HepG2 (cell line): ENCODE measurements at regions not wholly inside any gene's neighbourhood (a gene's known extent, or its start where the extent isn't known, plus 50 kb on each side); places are given as distances from the start of the nearest gene placed in this dataset.

Source experiments
- ATAC-seq: fragments of 200-7000 bp; cut with Tn5 transposase; 3 replicates; pipeline ENCODE4 v1.9.1; 2020; ENCODE audit warnings: mild to moderate bottlenecking, moderate library complexity
- BruUV-seq: library from RNA; stranded (reverse); fragments of 400-500 nt; replicated peaks from 2 replicates; lab custom pipeline; 2021; lab: Mats Ljungman, UMichigan
- CTCF ChIA-PET: fragments of 300-600 bp; formaldehyde crosslinking; extraction: SDS; loops from one replicate; lab custom pipeline; 2021; ENCODE audit warnings: low total read pairs, inconsistent platforms, low intra/inter-chr PET ratio; lab: Yijun Ruan, JAX
- POLR2A ChIA-PET: fragments of 350-600 bp; sonication (Branson Sonifier 250); formaldehyde crosslinking; loops from one replicate; lab custom pipeline; 2020; ENCODE audit warnings: antibody characterized with exemption, inconsistent platforms; lab: Yijun Ruan, JAX
- DNase-seq: peaks from one replicate; pipeline ENCODE4 v3.0.0-alpha.2; 2015; ENCODE audit warnings: low spot score
- FAIRE-seq: peaks from 3 replicates; lab custom pipeline; 2011; peaks lifted over from hg19 to GRCh38; lab: Jason Lieb, UNC
- H2AFZ ChIP-seq: one replicate; pipeline ENCODE4 v1.6.1; 2011; ENCODE audit warnings: low read length, inconsistent platforms
- H3K27ac ChIP-seq: fragments of 300-600 bp; 3 replicates; pipeline ENCODE4 v1.8.0; 2011; ENCODE audit warnings: mixed run types, mild to moderate bottlenecking, mixed read lengths, low read length, inconsistent platforms; ENCODE audit not compliant: insufficient read depth; ENCODE audit errors: extremely low read length
- H3K27me3 ChIP-seq, 2 experiments: fragments of 200-600 bp in 1 of 2; 2 replicates in 1 of 2; 3 replicates in 1 of 2; pipeline versions ENCODE4 v1.6.0 to v1.8.0; 2011; ENCODE audit warnings: low read length in 2 of 2, mild to moderate bottlenecking in 2 of 2, moderate library complexity in 2 of 2, inconsistent platforms in 1 of 2; ENCODE audit not compliant: insufficient read depth in 2 of 2, control insufficient read depth in 1 of 2
- H3K36me3 ChIP-seq, 2 experiments: fragments of 200-600 bp in 1 of 2; replicated peaks in 1 of 2; 2 replicates in 1 of 2; 3 replicates in 1 of 2; pipeline versions ENCODE4 v1.5.1 to v1.8.0; 2011; ENCODE audit warnings: low read length in 2 of 2, inconsistent platforms in 1 of 2; ENCODE audit not compliant: insufficient read depth in 2 of 2, control insufficient read depth in 1 of 2
- H3K4me1 ChIP-seq: 2 replicates; pipeline ENCODE4 v1.5.1; 2012; ENCODE audit warnings: low read length, inconsistent platforms; ENCODE audit not compliant: insufficient read depth
- H3K4me2 ChIP-seq: 2 replicates; pipeline ENCODE4 v1.6.0; 2011; ENCODE audit warnings: low read depth, low read length, inconsistent platforms
- H3K4me3 ChIP-seq, 3 experiments: fragments of 200-600 bp in 1 of 3; sonication (generic), shearing (Covaris generic) in 1 of 3; replicated peaks in 1 of 3; 2 replicates each; pipeline ENCODE4 v1.5.1; 2011 to 2016; ENCODE audit warnings: low read length in 3 of 3, inconsistent platforms in 2 of 3, low read depth in 2 of 3, mild to moderate bottlenecking in 2 of 3, control low read depth in 1 of 3, mixed read lengths in 1 of 3; ENCODE audit not compliant: insufficient read depth in 1 of 3
- H3K79me2 ChIP-seq: one replicate; pipeline ENCODE4 v1.6.1; 2011; ENCODE audit warnings: low read length, inconsistent platforms; ENCODE audit not compliant: insufficient read depth
- H3K9ac ChIP-seq: 2 replicates; pipeline ENCODE4 v1.6.0; 2011; ENCODE audit warnings: mild to moderate bottlenecking, low read depth, low read length, inconsistent platforms; ENCODE audit not compliant: insufficient read depth
- H3K9me3 ChIP-seq: 2 replicates; pipeline ENCODE4 v1.5.1; 2012; ENCODE audit warnings: mild to moderate bottlenecking, low read length
- H4K20me1 ChIP-seq: 2 replicates; pipeline ENCODE4 v1.6.0; 2011; ENCODE audit warnings: inconsistent platforms, mild to moderate bottlenecking, low read length, moderate library complexity; ENCODE audit not compliant: insufficient read depth
- BCL6 ChIP-seq: IDR thresholded peaks from 2 replicates; pipeline ENCODE4 v1.6.1; 2016; ENCODE audit warnings: missing genetic modification reagents, missing compliant biosample characterization
- BCLAF1 ChIP-seq: fragments of 450-650 bp; IDR thresholded peaks from 2 replicates; pipeline ENCODE4 v1.6.1; 2017; ENCODE audit warnings: mild to moderate bottlenecking
- JARID2 ChIP-seq: sonication (generic); formaldehyde crosslinking; IDR thresholded peaks from 2 replicates; pipeline ENCODE4 v1.8.1; 2023; ENCODE audit warnings: missing genetic modification reagents, inconsistent platforms; ENCODE audit not compliant: insufficient replicate concordance
- KAT2B ChIP-seq: fragments of 150-350 bp; IDR thresholded peaks from 2 replicates; pipeline ENCODE4 v1.6.1; 2014; ENCODE audit warnings: low read depth, low read length, borderline replicate concordance
- SOX13 ChIP-seq, 3 experiments: fragments of 450-650 bp in 1 of 3; sonication (generic) in 1 of 3; formaldehyde crosslinking in 1 of 3; IDR thresholded peaks in 2 of 3; conservative IDR thresholded peaks in 1 of 3; 2 replicates each; pipeline versions ENCODE4 v1.5.0 to v1.6.1; 2016 to 2020; ENCODE audit warnings: antibody characterized with exemption in 1 of 3, mild to moderate bottlenecking in 1 of 3, missing compliant biosample characterization in 1 of 3, missing genetic modification reagents in 1 of 3, moderate library complexity in 1 of 3
- ZNF563 ChIP-seq: sonication (generic); formaldehyde crosslinking; IDR thresholded peaks from 2 replicates; pipeline ENCODE4 v1.8.0; 2022; ENCODE audit warnings: mild to moderate bottlenecking, moderate library complexity, missing genetic modification reagents
- WGBS: methylation state at CpG from one replicate; pipeline ENCODE4 v1.1.6; 2017; ENCODE audit warnings: low lambda C conversion rate; 5-methylcytosine and 5-hydroxymethylcytosine counted together
- in situ Hi-C: cut with HindIII; loops from 2 replicates; pipeline ENCODE4 v1.10.0; 2017; ENCODE audit warnings: low pct_unique_long_range_greater_than_20kb; ENCODE audit not compliant: extremely low pct_ligation_motif_present
- intact Hi-C: fragments of 100-400 bp; cut with micrococcal nuclease; formaldehyde crosslinking; loops from one replicate; pipeline ENCODE4 v1.10.0; 2022; ENCODE audit not compliant: unreplicated experiment

GRCh38 chr2:34949316-34949715 is 1350.2 kb upstream of the FAM98A start (continued):
- TF ChIP-seq SOX13 (IDR thresholded peaks at IDR 0.05) = no peak
- TF ChIP-seq SOX13 (CRISPR knock-in tag; conservative IDR thresholded peaks at IDR 0.05 in 1 of 2, IDR thresholded peaks at IDR 0.05 in 1 of 2) = no peak
- TF ChIP-seq KAT2B = no peak
- TF ChIP-seq, all 625 proteins: peak for 0

GRCh38 chr2:34936089-34936488 is 1337.0 kb upstream of the FAM98A start:
- 10% methylated on average over 4 of the region's 7 CpGs for WGBS
- Histone ChIP-seq H4K20me1 (no peaks in the 10 kb centered on the region), H3K9ac (no peak overlapping the region), H3K9me3 (peaks cover 55% of the 10 kb centered on the region), H3K79me2 (no peaks in the 10 kb centered on the region), H3K27ac (no peak overlapping the region)
- CTCF ChIA-PET = no interaction called here
- TF ChIP-seq ZNF563 (CRISPR knock-in tag) = no peak
- TF ChIP-seq BCLAF1 = no peak
- no peak for TF ChIP-seq BCL6 (CRISPR knock-in tag)
- TF ChIP-seq JARID2 (CRISPR knock-in tag) = no peak
- TF ChIP-seq, all 625 proteins: peak for 0
- Histone ChIP-seq H2AFZ (no peak overlapping the region), H3K4me2 (no peak overlapping the region), H3K27me3 (no peaks in the 10 kb centered on the region), H3K4me1 (no peaks in the 10 kb centered on the region), H3K4me3 (no peak overlapping the region), H3K36me3 (no peaks in the 10 kb centered on the region)
- FAIRE-seq = no peak
- ATAC-seq = no peak
- no peak for DNase-seq
- intact Hi-C loops = no loop called here
- POLR2A ChIA-PET = no interaction called here
- in situ Hi-C loops = no loop called here
- no TSS peak for BruUV-seq
